ENCODE measurements at regions not wholly inside any gene's neighbourhood (a gene's known extent, or its start where the extent isn't known, plus 50 kb on each side); places are given as distances from the start of the nearest gene placed in this dataset.

DNA sequence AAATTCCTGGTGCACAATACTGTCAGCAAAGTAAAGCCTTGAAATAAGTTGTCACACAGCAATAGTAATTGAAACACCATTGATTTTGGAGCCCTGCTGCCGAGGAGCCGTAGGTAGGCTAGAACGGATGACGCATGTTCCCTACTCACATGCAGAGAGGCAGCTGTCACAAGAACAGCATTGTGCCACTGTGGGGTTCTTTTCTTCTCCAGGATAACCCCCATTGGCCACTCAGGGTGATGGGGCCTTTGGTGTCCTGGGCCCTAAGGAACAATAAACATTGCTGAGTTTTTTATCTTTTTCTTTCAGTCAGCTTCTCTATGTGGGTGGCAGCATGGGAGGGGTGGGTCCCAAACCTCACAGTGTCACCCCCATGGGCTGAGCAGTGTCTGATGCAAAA, 542.3 kb downstream of the BCOR start:
- Mint-ChIP-seq H3K27ac (no peak overlapping the region), H3K9me3 (peaks cover 2% of the 10 kb centered on the region), H3K4me1 (no peaks in the 10 kb centered on the region), H3K27me3 (no peaks in the 10 kb centered on the region), H3K36me3 (ENCODE audit: low read depth) (no peaks in the 10 kb centered on the region), H3K4me3 (no peak overlapping the region)
- ATAC-seq (ENCODE audit: low read depth) (no peak), DNase-seq (no peak)
- intact Hi-C loops (cut with micrococcal nuclease) = no loop called here
- TF ChIP-seq, protein P1, sequence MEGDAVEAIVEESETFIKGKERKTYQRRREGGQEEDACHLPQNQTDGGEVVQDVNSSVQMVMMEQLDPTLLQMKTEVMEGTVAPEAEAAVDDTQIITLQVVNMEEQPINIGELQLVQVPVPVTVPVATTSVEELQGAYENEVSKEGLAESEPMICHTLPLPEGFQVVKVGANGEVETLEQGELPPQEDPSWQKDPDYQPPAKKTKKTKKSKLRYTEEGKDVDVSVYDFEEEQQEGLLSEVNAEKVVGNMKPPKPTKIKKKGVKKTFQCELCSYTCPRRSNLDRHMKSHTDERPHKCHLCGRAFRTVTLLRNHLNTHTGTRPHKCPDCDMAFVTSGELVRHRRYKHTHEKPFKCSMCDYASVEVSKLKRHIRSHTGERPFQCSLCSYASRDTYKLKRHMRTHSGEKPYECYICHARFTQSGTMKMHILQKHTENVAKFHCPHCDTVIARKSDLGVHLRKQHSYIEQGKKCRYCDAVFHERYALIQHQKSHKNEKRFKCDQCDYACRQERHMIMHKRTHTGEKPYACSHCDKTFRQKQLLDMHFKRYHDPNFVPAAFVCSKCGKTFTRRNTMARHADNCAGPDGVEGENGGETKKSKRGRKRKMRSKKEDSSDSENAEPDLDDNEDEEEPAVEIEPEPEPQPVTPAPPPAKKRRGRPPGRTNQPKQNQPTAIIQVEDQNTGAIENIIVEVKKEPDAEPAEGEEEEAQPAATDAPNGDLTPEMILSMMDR (IDR thresholded peaks at IDR 0.05) = no peak
- ChIA-PET CTCF (no interaction called here), POLR2A (no interaction called here)

- DNase-seq (no peak), ATAC-seq (ENCODE audit: low read depth) (no peak)
- Mint-ChIP-seq H3K36me3 (ENCODE audit: low read depth) (no peaks in the 10 kb centered on the region), H3K27ac (no peak overlapping the region), H3K4me3 (no peak overlapping the region), H3K27me3 (no peaks in the 10 kb centered on the region), H3K4me1 (no peaks in the 10 kb centered on the region), H3K9me3 (peaks cover 2% of the 10 kb centered on the region)
- ChIA-PET POLR2A (no interaction called here), CTCF (no interaction called here)
- intact Hi-C loops (cut with micrococcal nuclease) = no loop called here
- TF ChIP-seq, protein P1 (IDR thresholded peaks at IDR 0.05) = no peak
These were observed 541.7 kb downstream of the BCOR start for GRCh38 chrX:39556056-39556455.

DNA sequence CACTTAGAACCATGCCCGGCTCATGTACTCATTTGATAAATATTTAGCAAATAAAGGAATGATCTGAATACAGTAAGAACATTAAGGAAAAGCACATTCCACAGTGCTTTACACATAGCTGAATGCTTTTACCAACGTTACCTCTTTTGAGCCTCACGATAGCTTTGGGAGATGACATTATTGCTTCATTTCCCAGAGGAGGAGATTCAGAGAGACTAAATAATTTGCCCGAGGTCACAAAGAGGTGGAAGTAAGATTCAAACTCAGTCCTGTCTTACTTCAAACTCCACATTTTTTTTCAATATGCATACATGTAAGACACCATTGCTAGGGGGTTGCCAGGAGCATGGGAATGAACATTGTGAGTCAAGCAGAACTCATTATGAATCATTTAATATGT, 538.5 kb downstream of the BCOR start:
- Mint-ChIP-seq H3K4me3 (no peak overlapping the region), H3K36me3 (ENCODE audit: low read depth) (no peaks in the 10 kb centered on the region), H3K27ac (no peak overlapping the region), H3K4me1 (peaks cover 20% of the 10 kb centered on the region), H3K9me3 (no peaks in the 10 kb centered on the region), H3K27me3 (no peaks in the 10 kb centered on the region)
- TF ChIP-seq, protein P1 (IDR thresholded peaks at IDR 0.05) = no peak
- POLR2A ChIA-PET = no interaction called here
- CTCF ChIA-PET = no interaction called here
- DNase-seq = no peak
- no peak for ATAC-seq (ENCODE audit: low read depth)
- intact Hi-C loops (cut with micrococcal nuclease) = no loop called here

GRCh38 chrX:39560271-39560670, 537.5 kb downstream of the BCOR start:
- CTCF ChIA-PET = no interaction called here

GRCh38 chrX:39563178-39563577, 534.6 kb downstream of the BCOR start:
- H3K27ac Mint-ChIP-seq = peak overlapping the region; percentile 80
- no peaks in the 10 kb centered on the region for H3K36me3 Mint-ChIP-seq (ENCODE audit: low read depth)
- POLR2A ChIA-PET = interaction anchor here (0.6 to 1.2 kb wide), 2 partner anchors 51 to 614 kb away, joined by 3 read pairs; no protein-coding TSS in a partner anchor
- CTCF ChIA-PET = no interaction called here
- no peaks in the 10 kb centered on the region for H3K27me3 Mint-ChIP-seq
- TF ChIP-seq, protein P1 (IDR thresholded peaks at IDR 0.05) = no peak
- ATAC-seq (ENCODE audit: low read depth) (peak; percentile 58), DNase-seq (no peak)
- intact Hi-C loops (cut with micrococcal nuclease) = loop anchor here (1.0 to 5.0 kb wide), 3 partner anchors 16 to 71 kb away; no protein-coding TSS in a partner anchor
- peaks cover 22% of the 10 kb centered on the region for H3K4me1 Mint-ChIP-seq
- H3K9me3 Mint-ChIP-seq = no peaks in the 10 kb centered on the region
- no peak overlapping the region for H3K4me3 Mint-ChIP-seq

More at GRCh38 chrX:39560271-39560670, 537.5 kb downstream of the BCOR start:
- POLR2A ChIA-PET = no interaction called here
- ATAC-seq (ENCODE audit: low read depth) (no peak), DNase-seq (no peak)
- Mint-ChIP-seq H3K27ac (no peak overlapping the region), H3K36me3 (ENCODE audit: low read depth) (no peaks in the 10 kb centered on the region), H3K27me3 (no peaks in the 10 kb centered on the region), H3K9me3 (no peaks in the 10 kb centered on the region), H3K4me1 (peaks cover 22% of the 10 kb centered on the region), H3K4me3 (no peak overlapping the region)
- intact Hi-C loops (cut with micrococcal nuclease) = loop anchor here (5.0 kb wide), 1 partner anchor 68 kb away; no protein-coding TSS in a partner anchor
- TF ChIP-seq, protein P1 (IDR thresholded peaks at IDR 0.05) = no peak
